H1 (cell line): ENCODE measurements at regions not wholly inside any gene's neighbourhood (a gene's known extent, or its start where the extent isn't known, plus 50 kb on each side); places are given as distances from the start of the nearest gene placed in this dataset.

Source experiments
- CTCF ChIA-PET: fragments of 300-600 bp; sonication (Branson Sonifier 250); formaldehyde crosslinking; loops from one replicate; lab custom pipeline; 2021; ENCODE audit not compliant: partially characterized antibody; lab: Charles Lee
- POLR2A ChIA-PET: fragments of 300-600 bp; sonication (Branson Sonifier 250); formaldehyde crosslinking; loops from one replicate; lab custom pipeline; 2021; ENCODE audit warnings: inconsistent platforms; ENCODE audit not compliant: partially characterized antibody; lab: Charles Lee
- DNase-seq, 2 experiments: peaks; one replicate each; pipeline versions ENCODE4 v3.0.0 to v3.0.0-alpha.2; 2010 to 2022; ENCODE audit warnings: low spot score in 2 of 2, low read depth in 1 of 2, mixed read lengths in 1 of 2
- FAIRE-seq: peaks from 2 replicates; lab custom pipeline; 2011; peaks lifted over from hg19 to GRCh38; lab: Jason Lieb, UNC
- H2AFZ ChIP-seq: 2 replicates; pipeline ENCODE4 v1.8.1; 2012; ENCODE audit warnings: low read length, inconsistent platforms
- H2AK5ac ChIP-seq: 2 replicates; pipeline ENCODE4 v1.6.1; 2013; ENCODE audit warnings: low read depth, low read length
- H2BK120ac ChIP-seq: replicated peaks from 2 replicates; pipeline ENCODE3; 2013; ENCODE audit warnings: low read depth, low read length, inconsistent platforms
- H2BK12ac ChIP-seq: 2 replicates; pipeline ENCODE4 v1.6.1; 2013; ENCODE audit warnings: low read depth, low read length
- H2BK15ac ChIP-seq: 2 replicates; pipeline ENCODE4 v1.6.1; 2013; ENCODE audit warnings: low read length
- H2BK20ac ChIP-seq: 2 replicates; pipeline ENCODE4 v1.6.1; 2013; ENCODE audit warnings: low read length
- H2BK5ac ChIP-seq: 2 replicates; pipeline ENCODE4 v1.6.1; 2013; ENCODE audit warnings: low read depth, low read length
- H3K14ac ChIP-seq: 2 replicates; pipeline ENCODE4 v1.6.1; 2013; ENCODE audit warnings: inconsistent platforms; ENCODE audit not compliant: insufficient read length
- H3K18ac ChIP-seq: 2 replicates; pipeline ENCODE4 v1.6.1; 2013; ENCODE audit warnings: low read length; ENCODE audit errors: extremely low read depth
- H3K23ac ChIP-seq: 2 replicates; pipeline ENCODE4 v1.6.1; 2013; ENCODE audit warnings: inconsistent platforms; ENCODE audit not compliant: insufficient read length
- H3K23me2 ChIP-seq: 2 replicates; pipeline ENCODE4 v1.6.1; 2013; ENCODE audit warnings: low read depth, low read length
- H3K27ac ChIP-seq: 2 replicates; pipeline ENCODE4 v1.6.1; 2011; ENCODE audit warnings: low read depth, low read length, inconsistent platforms
- H3K27me3 ChIP-seq, 4 experiments: replicated peaks in 1 of 4; 1 replicate in 1 of 4; 2 replicates in 3 of 4; pipeline versions ENCODE4 v1.6.1 to v1.8.1; 2011 to 2013; ENCODE audit warnings: low read length in 3 of 4, mild to moderate bottlenecking in 3 of 4, inconsistent platforms in 2 of 4, mixed read lengths in 2 of 4, moderate library complexity in 1 of 4; ENCODE audit not compliant: control insufficient read depth in 3 of 4, insufficient read depth in 3 of 4; ENCODE audit errors: extremely low read depth in 1 of 4
- H3K36me3 ChIP-seq, 4 experiments: 2 replicates each; pipeline versions ENCODE4 v1.6.1 to v1.8.1; 2011 to 2013; ENCODE audit warnings: mild to moderate bottlenecking in 4 of 4, low read length in 3 of 4, moderate library complexity in 2 of 4, control low read depth in 1 of 4, inconsistent platforms in 1 of 4; ENCODE audit not compliant: insufficient read depth in 4 of 4, control insufficient read depth in 2 of 4
- H3K4ac ChIP-seq: replicated peaks from 2 replicates; pipeline ENCODE3; 2013; ENCODE audit warnings: low read length, low read depth, mixed read lengths, inconsistent platforms; ENCODE audit not compliant: insufficient read length
- H3K4me1 ChIP-seq, 4 experiments: replicated peaks in 1 of 4; 1 replicate in 1 of 4; 2 replicates in 3 of 4; pipeline versions ENCODE4 v1.6.1 to v1.8.1; 2011 to 2013; ENCODE audit warnings: low read length in 3 of 4, inconsistent platforms in 2 of 4, mixed read lengths in 1 of 4; ENCODE audit not compliant: insufficient read depth in 4 of 4, control insufficient read depth in 3 of 4
- H3K4me2 ChIP-seq, 2 experiments: 2 replicates each; pipeline versions ENCODE4 v1.6.1 to v1.8.1; 2011 to 2013; ENCODE audit warnings: low read depth in 2 of 2, low read length in 2 of 2, control low read depth in 1 of 2, inconsistent platforms in 1 of 2, mild to moderate bottlenecking in 1 of 2; ENCODE audit not compliant: insufficient read depth in 1 of 2
- H3K4me3 ChIP-seq, 4 experiments: fragments of 200-600, 300-600 bp in 1 of 4; sonication (generic), shearing (Covaris generic), sonication (Bioruptor Twin) in 1 of 4; 2 replicates each; pipeline versions ENCODE4 v1.5.1 to v1.8.1; 2011 to 2016; ENCODE audit warnings: low read length in 4 of 4, low read depth in 3 of 4, control low read depth in 2 of 4, inconsistent platforms in 2 of 4, mild to moderate bottlenecking in 2 of 4, mixed read lengths in 1 of 4, moderate library complexity in 1 of 4; ENCODE audit not compliant: insufficient read depth in 2 of 4; ENCODE audit errors: extremely low read depth in 1 of 4
- H3K56ac ChIP-seq: replicated peaks from 2 replicates; pipeline ENCODE3; 2013; ENCODE audit warnings: low read depth, mild to moderate bottlenecking, mixed read lengths, low read length, inconsistent platforms; ENCODE audit not compliant: insufficient read length
- H3K79me1 ChIP-seq: 2 replicates; pipeline ENCODE4 v1.6.1; 2013; ENCODE audit warnings: low read depth, low read length, control low read depth
- H3K79me2 ChIP-seq, 2 experiments: 2 replicates each; pipeline versions ENCODE4 v1.6.1 to v1.8.1; 2012 to 2013; ENCODE audit warnings: low read length in 2 of 2, mild to moderate bottlenecking in 2 of 2, inconsistent platforms in 1 of 2; ENCODE audit not compliant: insufficient read depth in 2 of 2, control insufficient read depth in 1 of 2
- H3K9ac ChIP-seq, 4 experiments: replicated peaks in 1 of 4; 1 replicate in 1 of 4; 2 replicates in 3 of 4; pipeline versions ENCODE4 v1.6.1 to v1.8.1; 2011 to 2013; ENCODE audit warnings: low read depth in 3 of 4, low read length in 3 of 4, control low read depth in 2 of 4, mild to moderate bottlenecking in 2 of 4, moderate library complexity in 2 of 4, inconsistent platforms in 1 of 4; ENCODE audit errors: extremely low read depth in 1 of 4
- H3K9me3 ChIP-seq, 2 experiments: 2 replicates each; pipeline versions ENCODE4 v1.6.1 to v1.8.1; 2012 to 2013; ENCODE audit warnings: mild to moderate bottlenecking in 2 of 2, moderate library complexity in 2 of 2, control low read depth in 1 of 2, inconsistent platforms in 1 of 2, low read depth in 1 of 2, low read length in 1 of 2, mixed read lengths in 1 of 2; ENCODE audit not compliant: insufficient read depth in 2 of 2
- H4K20me1 ChIP-seq, 2 experiments: replicated peaks in 1 of 2; 2 replicates each; pipeline versions ENCODE3 to v1.8.1; 2011 to 2013; ENCODE audit warnings: inconsistent platforms in 2 of 2, low read length in 2 of 2, mild to moderate bottlenecking in 1 of 2; ENCODE audit not compliant: insufficient read depth in 2 of 2, control insufficient read depth in 1 of 2
- H4K5ac ChIP-seq: 2 replicates; pipeline ENCODE4 v1.6.1; 2013; ENCODE audit warnings: low read length, low read depth, mixed read lengths, inconsistent platforms; ENCODE audit not compliant: insufficient read length
- H4K8ac ChIP-seq: 2 replicates; pipeline ENCODE4 v1.8.0; 2013; ENCODE audit warnings: mild to moderate bottlenecking, moderate library complexity, low read length, inconsistent platforms; ENCODE audit not compliant: insufficient read depth; ENCODE audit errors: extremely low read depth
- H4K91ac ChIP-seq: replicated peaks from 2 replicates; pipeline ENCODE3; 2013; ENCODE audit warnings: low read length, mixed read lengths, inconsistent platforms; ENCODE audit not compliant: insufficient read length
- GTF2F1 ChIP-seq: IDR thresholded peaks from 2 replicates; pipeline ENCODE4 v1.6.1; 2012; ENCODE audit warnings: low read depth, low read length, improper control_type of control experiment, borderline replicate concordance
- JUND ChIP-seq: IDR thresholded peaks from 2 replicates; pipeline ENCODE4 v1.6.1; 2011; ENCODE audit warnings: mild to moderate bottlenecking, improper control_type of control experiment, low read length
- MAFK ChIP-seq: IDR thresholded peaks from 2 replicates; pipeline ENCODE4 v1.6.1; 2012; ENCODE audit warnings: low read depth, mild to moderate bottlenecking, improper control_type of control experiment, low read length
- RBBP5 ChIP-seq: IDR thresholded peaks from 2 replicates; pipeline ENCODE4 v1.7.1; 2012; ENCODE audit warnings: low read depth, mild to moderate bottlenecking, inconsistent platforms, low read length, moderate library complexity, borderline replicate concordance
- TCF12 ChIP-seq: IDR thresholded peaks from 2 replicates; pipeline ENCODE4 v1.6.1; 2011; ENCODE audit warnings: low read depth, mild to moderate bottlenecking, low read length
- WGBS, 2 experiments: shearing (Covaris generic) in 1 of 2; methylation state at CpG; one replicate each; pipeline versions ENCODE4 v1.1.6 to v1.1.7; 2013 to 2015; ENCODE audit warnings: low lambda C conversion rate in 2 of 2, mixed read lengths in 2 of 2, inconsistent platforms in 1 of 2, low coverage in 1 of 2, missing lambda C conversion rate in 1 of 2; ENCODE audit not compliant: insufficient replicate concordance in 2 of 2, insufficient coverage in 1 of 2, insufficient read length in 1 of 2; ENCODE audit errors: extremely low coverage in 1 of 2, missing lambda C conversion rate in 1 of 2; 5-methylcytosine and 5-hydroxymethylcytosine counted together

- no peaks in the 10 kb centered on the region for H4K20me1 ChIP-seq
- no peak overlapping the region for H3K9ac ChIP-seq
- H2AK5ac ChIP-seq, result no peak overlapping the region
- no peak overlapping the region for H3K23ac ChIP-seq
- H2BK15ac ChIP-seq, result no peak overlapping the region
- no peak overlapping the region for H3K14ac ChIP-seq
- H3K79me2 ChIP-seq, result no peaks in the 10 kb centered on the region
- H2BK120ac ChIP-seq, result no peak overlapping the region
- no peak for FAIRE-seq
- no peak overlapping the region for H3K18ac ChIP-seq
- no peak overlapping the region for H2BK12ac ChIP-seq
- no peak overlapping the region for H3K4ac ChIP-seq
- no peaks in the 10 kb centered on the region for H3K79me1 ChIP-seq
- no peak overlapping the region for H4K8ac ChIP-seq
- H3K4me2 ChIP-seq, result no peak overlapping the region
- no peaks in the 10 kb centered on the region for H3K27me3 ChIP-seq
- H4K5ac ChIP-seq, result no peak overlapping the region
- no peak overlapping the region for H3K56ac ChIP-seq
- H3K23me2 ChIP-seq, result no peaks in the 10 kb centered on the region; the same call in 1 of the 2 replicates
- no peak for TF ChIP-seq RBBP5
- TF ChIP-seq JUND, result no peak
- TF ChIP-seq MAFK, result no peak
- TF ChIP-seq TCF12, result no peak
- TF ChIP-seq GTF2F1, result no peak
- no peaks in the 10 kb centered on the region for H3K9me3 ChIP-seq
- no peak overlapping the region for H2BK20ac ChIP-seq
- no peak overlapping the region for H2BK5ac ChIP-seq
- H3K36me3 ChIP-seq, result no peaks in the 10 kb centered on the region
- H3K4me3 ChIP-seq, result no peak overlapping the region
- POLR2A ChIA-PET, result no interaction called here
- WGBS, 2 experiments, result 89% methylated on average over 2 of the region's 2 CpGs; no CpG with 5 or more reads in 1 of the 2 experiments
- no peak for DNase-seq
- H3K27ac ChIP-seq, result no peak overlapping the region
- no peak overlapping the region for H4K91ac ChIP-seq
- H3K4me1 ChIP-seq, result no peaks in the 10 kb centered on the region
- CTCF ChIA-PET, result interaction anchor here (0.8 to 1.3 kb wide), 3 partner anchors 17 to 299 kb away, joined by 3 read pairs; no protein-coding TSS in a partner anchor
- H2AFZ ChIP-seq, result no peak overlapping the region
Observed at GRCh38 chr9:115367780-115368525, 250.0 kb upstream of the TNC start.
